Osteocyte (in vitro differentiated cells): ENCODE measurements at regions not wholly inside any gene's neighbourhood (a gene's known extent, or its start where the extent isn't known, plus 50 kb on each side); places are given as distances from the start of the nearest gene placed in this dataset.

ENCODE experiments used
- DNase-seq: peaks from one replicate; pipeline ENCODE4 v3.0.0; 2021; ENCODE audit warnings: mixed read lengths; ENCODE audit not compliant: unreplicated experiment; ENCODE audit errors: extremely low spot score
- H3K27ac Mint-ChIP-seq: one replicate; pipeline ENCODE4 v1.8.0; 2021; ENCODE audit warnings: mild to moderate bottlenecking, mixed read lengths; ENCODE audit not compliant: unreplicated experiment
- H3K27me3 Mint-ChIP-seq: one replicate; pipeline ENCODE4 v1.8.0; 2021; ENCODE audit warnings: mixed read lengths; ENCODE audit not compliant: unreplicated experiment
- H3K36me3 Mint-ChIP-seq: one replicate; pipeline ENCODE4 v1.8.0; 2021; ENCODE audit warnings: mixed read lengths; ENCODE audit not compliant: unreplicated experiment
- H3K4me1 Mint-ChIP-seq: one replicate; pipeline ENCODE4 v1.8.0; 2021; ENCODE audit warnings: mixed read lengths; ENCODE audit not compliant: unreplicated experiment
- H3K4me3 Mint-ChIP-seq: one replicate; pipeline ENCODE4 v1.8.0; 2021; ENCODE audit warnings: mild to moderate bottlenecking, moderate library complexity, mixed read lengths; ENCODE audit not compliant: unreplicated experiment
- H3K9me3 Mint-ChIP-seq: one replicate; pipeline ENCODE4 v1.8.0; 2021; ENCODE audit warnings: mixed read lengths; ENCODE audit not compliant: unreplicated experiment
- TF ChIP-seq, protein P1 (sequence below): fragments of 200-600 bp; sonication (generic); IDR thresholded peaks from 2 replicates; pipeline ENCODE4 v1.5.0; 2021; ENCODE audit warnings: antibody characterized with exemption, mild to moderate bottlenecking, moderate library complexity

DNA sequence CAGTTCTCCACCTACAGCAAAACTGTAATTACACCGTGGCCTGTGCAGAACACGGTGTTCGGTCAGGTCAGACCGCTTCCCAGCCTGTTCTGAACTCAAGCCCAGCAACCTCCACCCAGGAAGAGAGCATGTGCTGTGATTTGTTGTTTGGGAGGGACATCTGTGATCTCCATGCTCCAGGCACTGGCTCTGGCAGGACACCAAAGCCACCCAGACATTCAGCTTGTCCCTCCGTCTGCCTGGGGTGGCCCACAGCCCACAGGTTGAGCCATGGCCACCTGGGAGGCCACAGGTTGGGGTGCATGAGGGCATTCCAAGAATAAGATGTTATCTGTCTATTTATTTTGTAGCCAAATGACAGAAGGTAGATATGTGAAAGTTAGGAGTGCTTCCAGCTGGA lies 1091.1 kb downstream of the VRK1 start:
- Mint-ChIP-seq H3K27me3 (no peaks in the 10 kb centered on the region), H3K4me3 (no peak overlapping the region), H3K9me3 (peaks cover 53% of the 10 kb centered on the region), H3K27ac (no peak overlapping the region), H3K4me1 (no peaks in the 10 kb centered on the region), H3K36me3 (no peaks in the 10 kb centered on the region)
- no peak for DNase-seq
- TF ChIP-seq, protein P1, sequence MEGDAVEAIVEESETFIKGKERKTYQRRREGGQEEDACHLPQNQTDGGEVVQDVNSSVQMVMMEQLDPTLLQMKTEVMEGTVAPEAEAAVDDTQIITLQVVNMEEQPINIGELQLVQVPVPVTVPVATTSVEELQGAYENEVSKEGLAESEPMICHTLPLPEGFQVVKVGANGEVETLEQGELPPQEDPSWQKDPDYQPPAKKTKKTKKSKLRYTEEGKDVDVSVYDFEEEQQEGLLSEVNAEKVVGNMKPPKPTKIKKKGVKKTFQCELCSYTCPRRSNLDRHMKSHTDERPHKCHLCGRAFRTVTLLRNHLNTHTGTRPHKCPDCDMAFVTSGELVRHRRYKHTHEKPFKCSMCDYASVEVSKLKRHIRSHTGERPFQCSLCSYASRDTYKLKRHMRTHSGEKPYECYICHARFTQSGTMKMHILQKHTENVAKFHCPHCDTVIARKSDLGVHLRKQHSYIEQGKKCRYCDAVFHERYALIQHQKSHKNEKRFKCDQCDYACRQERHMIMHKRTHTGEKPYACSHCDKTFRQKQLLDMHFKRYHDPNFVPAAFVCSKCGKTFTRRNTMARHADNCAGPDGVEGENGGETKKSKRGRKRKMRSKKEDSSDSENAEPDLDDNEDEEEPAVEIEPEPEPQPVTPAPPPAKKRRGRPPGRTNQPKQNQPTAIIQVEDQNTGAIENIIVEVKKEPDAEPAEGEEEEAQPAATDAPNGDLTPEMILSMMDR, result no peak

DNA sequence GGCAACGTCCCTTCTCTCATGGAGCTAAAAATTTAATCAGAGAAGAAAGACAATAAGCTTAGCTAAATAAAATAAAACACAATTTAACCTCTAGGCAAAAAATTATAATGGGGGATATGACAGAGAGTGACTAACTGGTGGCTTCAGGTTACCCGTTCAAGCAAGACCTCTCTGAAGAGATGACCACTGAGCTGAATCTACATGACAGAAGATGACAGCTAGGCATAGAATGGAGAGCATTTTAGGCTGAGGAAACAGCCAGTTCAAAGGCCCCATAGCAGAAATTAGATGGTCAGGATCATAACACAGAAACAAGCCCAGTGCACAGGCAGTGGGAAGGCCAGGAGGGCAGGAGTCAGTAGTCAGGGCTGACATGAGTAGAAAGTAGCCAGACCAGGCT lies 1094.3 kb downstream of the VRK1 start:
- Mint-ChIP-seq H3K27ac (no peak overlapping the region), H3K4me1 (no peaks in the 10 kb centered on the region)
- DNase-seq, result no peak

DNA sequence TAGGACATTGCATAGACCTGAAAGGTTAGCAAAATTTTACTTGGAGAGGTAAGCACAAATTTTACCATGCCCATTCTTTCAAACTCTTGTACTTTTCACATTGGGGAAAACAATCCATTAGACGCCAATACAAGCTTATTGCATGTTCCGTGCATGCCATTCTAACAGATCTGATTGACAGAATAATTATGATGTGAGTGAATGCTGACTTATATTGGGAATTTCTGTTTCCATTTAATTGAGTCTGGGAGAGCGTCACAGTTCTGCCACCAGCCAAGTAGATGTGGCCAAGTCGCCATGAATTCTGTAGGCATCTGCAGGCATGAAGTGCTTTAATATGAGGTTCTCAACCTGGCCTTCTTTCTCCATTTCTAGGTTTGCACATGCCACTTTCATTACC lies 1097.4 kb downstream of the VRK1 start:
- TF ChIP-seq, protein P1, result no peak
- H3K4me3 Mint-ChIP-seq, result no peak overlapping the region
- no peak overlapping the region for H3K27ac Mint-ChIP-seq
- no peaks in the 10 kb centered on the region for H3K36me3 Mint-ChIP-seq
- H3K9me3 Mint-ChIP-seq, result peaks cover 26% of the 10 kb centered on the region
- no peaks in the 10 kb centered on the region for H3K27me3 Mint-ChIP-seq
- DNase-seq, result no peak
- H3K4me1 Mint-ChIP-seq, result no peaks in the 10 kb centered on the region

More for the DNA sequence above, 1094.3 kb downstream of the VRK1 start:
- Mint-ChIP-seq H3K4me3 (no peak overlapping the region), H3K27me3 (no peaks in the 10 kb centered on the region), H3K36me3 (no peaks in the 10 kb centered on the region), H3K9me3 (peaks cover 31% of the 10 kb centered on the region)
- TF ChIP-seq, protein P1, result no peak

DNA sequence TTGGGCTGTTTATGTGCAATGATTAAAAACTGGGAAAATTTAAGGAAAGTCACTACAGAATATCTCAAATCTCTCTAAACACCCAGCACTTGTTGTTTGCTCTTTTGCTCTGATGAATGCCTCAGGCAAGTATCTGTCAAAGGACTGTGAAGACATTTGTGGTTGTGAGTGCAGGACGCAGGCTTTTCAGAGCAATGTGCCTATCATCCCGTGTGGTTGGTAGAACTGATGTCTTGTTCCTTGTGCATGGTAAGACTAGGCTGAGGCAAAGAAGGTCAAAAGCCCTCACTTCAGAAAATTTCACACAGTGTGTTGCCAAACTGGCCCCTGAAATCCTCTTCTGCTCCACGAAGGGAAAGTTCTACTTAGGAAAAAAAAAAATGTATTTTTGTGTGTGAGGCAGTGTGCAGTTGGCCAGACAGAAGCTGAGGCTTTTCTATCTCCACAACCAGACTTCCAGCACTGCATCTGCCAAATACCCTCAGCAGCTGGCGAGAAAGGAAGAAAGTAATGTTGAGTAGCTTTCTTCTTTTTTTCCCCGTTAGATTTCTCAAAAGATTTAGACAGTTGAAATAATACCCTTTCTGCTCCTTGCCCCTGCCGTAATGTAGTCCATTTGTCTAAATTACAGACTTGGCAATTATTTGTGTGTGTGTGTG lies 1103.1 kb downstream of the VRK1 start:
- Mint-ChIP-seq H3K27me3 (no peaks in the 10 kb centered on the region), H3K9me3 (peaks cover 15% of the 10 kb centered on the region), H3K36me3 (no peaks in the 10 kb centered on the region), H3K27ac (no peak overlapping the region), H3K4me3 (no peak overlapping the region), H3K4me1 (no peaks in the 10 kb centered on the region)
- DNase-seq, result no peak
- TF ChIP-seq, protein P1, result no peak

DNA sequence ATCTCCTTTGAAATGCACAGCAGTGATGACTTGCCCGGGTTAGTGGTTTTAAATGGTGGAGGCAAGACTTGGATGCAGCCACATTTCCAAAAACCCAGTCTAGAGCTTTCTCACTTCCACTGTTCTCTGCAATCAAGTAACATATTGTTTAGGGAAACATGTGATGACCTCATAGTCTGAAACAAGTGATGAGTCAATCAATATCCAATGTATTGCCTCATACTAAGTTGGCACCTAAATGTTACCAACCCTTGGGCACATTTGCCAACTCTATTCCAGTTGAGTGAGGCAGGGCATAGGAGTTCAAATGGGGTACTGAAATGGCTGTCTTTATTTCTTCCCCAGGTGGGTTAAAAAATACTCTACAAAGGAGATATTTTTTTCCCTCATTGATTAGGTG lies 1105.4 kb downstream of the VRK1 start:
- Mint-ChIP-seq H3K4me1 (no peaks in the 10 kb centered on the region), H3K27me3 (no peaks in the 10 kb centered on the region), H3K4me3 (no peak overlapping the region), H3K27ac (no peak overlapping the region), H3K36me3 (no peaks in the 10 kb centered on the region), H3K9me3 (peaks cover 22% of the 10 kb centered on the region)
- TF ChIP-seq, protein P1, result no peak
- DNase-seq, result no peak
